HG03520 (cell line): ENCODE measurements at regions not wholly inside any gene's neighbourhood (a gene's known extent, or its start where the extent isn't known, plus 50 kb on each side); places are given as distances from the start of the nearest gene placed in this dataset.

Experiments used
- ATAC-seq: cut with Tn5 transposase; IDR thresholded peaks from one replicate; pipeline ENCODE4 v1.9.1; 2021; ENCODE audit warnings: mild to moderate bottlenecking, moderate library complexity; ENCODE audit not compliant: unreplicated experiment

- no peak for ATAC-seq
Observed at GRCh38 chr2:12105180-12105579, 358.7 kb downstream of the LPIN1 start.

DNA sequence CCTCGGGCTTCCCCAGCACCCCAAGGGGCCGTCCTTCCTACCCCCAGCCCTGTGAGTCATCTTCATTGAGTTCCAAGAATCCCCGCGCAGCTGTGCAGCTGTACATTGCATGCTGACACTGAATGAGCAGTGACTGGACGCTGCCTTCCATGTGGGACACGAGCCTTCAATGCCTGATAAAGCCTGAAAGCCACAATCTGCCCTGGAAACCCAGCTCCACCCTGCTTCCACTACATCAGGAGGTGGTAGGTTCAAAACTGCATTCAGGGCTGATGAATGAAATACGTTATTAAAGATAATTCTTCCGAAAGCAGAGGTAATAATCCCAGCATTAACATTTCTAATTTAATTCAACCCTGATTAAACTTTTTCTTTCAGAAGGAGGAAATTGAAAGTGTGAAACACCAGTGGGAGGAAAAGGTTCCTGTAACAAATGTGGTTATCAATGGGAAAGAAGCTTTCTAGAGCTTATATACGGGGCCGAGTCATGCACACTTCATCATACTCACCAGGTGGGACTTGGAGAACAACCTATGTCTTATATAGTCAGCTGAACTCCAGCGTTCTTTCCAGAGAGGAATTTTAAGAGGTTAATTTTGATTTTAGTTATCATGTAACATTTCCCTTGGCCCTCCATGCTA lies 360.1 kb downstream of the LPIN1 start:
- ATAC-seq, result no peak

DNA sequence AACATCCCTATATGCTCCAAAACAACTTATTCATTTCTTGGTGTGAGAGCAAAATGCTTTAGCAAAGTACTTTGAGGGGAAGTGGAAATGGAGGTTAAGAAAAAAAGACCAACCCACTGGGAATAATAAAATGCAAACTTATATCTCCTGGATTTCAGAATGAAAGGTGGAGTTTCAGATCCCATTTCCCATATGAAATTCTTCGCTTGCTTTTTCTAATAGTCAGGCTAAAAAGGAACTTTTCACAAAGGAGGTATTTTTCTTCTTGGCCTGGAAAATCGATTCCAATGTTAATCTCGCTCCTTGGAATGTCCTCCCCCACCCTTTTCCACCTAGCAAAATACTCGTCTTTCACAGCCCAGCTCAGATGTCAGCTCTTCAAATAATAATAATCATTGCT lies 360.9 kb downstream of the LPIN1 start:
- ATAC-seq, result no peak

- no peak for ATAC-seq
Observed at GRCh38 chr2:12107939-12108338, 361.5 kb downstream of the LPIN1 start.

DNA sequence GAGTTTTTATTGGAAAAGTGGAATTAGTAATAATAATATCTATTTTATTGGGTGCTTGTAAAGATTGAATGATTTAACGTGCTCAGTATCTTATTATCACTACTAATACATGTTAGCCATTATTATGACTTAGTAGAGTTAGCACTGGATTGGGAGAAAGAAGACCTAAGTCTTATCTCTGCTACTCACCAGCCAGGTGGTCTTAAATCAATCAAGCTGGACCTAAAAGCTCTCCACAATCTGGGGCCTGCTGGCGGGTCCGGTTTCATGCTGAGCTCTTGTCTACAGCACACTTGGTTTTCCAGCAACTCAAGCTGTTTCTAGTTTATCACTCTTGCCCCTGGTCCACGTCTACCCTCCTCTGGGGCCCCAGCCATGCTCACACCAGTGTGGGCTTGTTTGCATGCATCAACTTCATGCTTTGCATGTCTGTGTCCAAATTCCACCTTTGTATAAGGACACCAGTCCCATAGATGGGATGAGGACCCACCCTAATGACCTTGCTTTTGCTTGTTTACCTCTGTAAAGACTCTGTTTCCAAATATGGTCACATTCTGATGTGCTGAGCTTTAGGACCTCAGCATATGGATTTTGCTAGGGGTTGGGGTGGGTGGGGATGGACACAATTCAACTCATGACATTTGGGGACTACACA lies 363.1 kb downstream of the LPIN1 start:
- ATAC-seq, result no peak

GRCh38 chr2:12110074-12110473 lies 363.6 kb downstream of the LPIN1 start:
- no peak for ATAC-seq

- no peak for ATAC-seq
Observed at GRCh38 chr2:12110481-12110880, 364.0 kb downstream of the LPIN1 start.

GRCh38 chr2:12113412-12113811 lies 367.0 kb downstream of the LPIN1 start:
- ATAC-seq, result no peak

- ATAC-seq, result no peak
Observed at GRCh38 chr2:12114816-12115215, 368.4 kb downstream of the LPIN1 start.

DNA sequence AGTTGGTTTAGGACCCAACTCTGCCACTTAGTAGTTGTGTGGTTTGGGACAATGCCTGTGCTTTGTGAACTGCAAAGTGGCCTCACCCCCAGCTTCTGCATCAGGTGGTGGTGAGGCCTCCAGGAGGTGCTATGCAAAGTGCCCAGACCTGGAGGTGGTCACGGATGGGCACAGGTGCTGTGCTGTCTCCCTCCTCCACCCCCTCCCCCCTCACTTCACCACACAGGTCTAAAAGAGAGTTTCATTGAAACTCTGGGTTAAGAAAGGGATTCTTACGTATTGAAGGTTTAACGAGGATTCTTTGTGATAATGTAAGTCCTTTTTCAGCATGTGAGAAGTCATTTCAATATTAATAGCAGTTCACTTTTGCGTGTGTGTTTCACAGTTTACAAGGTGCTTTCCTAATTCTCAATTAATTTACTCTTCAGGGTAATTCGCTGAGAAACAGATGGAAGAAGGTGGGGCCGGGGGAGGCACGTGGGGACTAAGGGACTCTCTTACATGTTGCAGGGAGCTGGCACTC lies 369.9 kb downstream of the LPIN1 start:
- ATAC-seq, result peak; percentile 63

DNA sequence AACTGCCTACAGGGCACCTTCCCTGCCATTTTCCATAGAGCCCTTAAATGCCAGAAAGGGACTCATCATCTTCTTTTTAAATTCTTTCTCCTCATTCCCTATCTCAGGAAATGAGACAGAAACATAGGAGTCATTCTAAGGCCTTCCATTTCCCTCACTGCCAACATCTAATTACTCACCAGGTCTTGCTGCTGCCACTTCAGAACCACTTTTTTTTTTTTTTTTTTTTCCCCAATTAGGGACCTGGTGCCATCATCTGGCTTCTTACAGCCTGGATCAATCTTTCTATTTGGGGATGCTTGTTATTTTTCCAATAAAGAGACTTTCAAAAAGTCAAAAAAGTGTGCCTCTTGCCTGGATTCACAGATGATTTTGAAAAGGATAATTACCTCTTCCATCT lies 373.4 kb downstream of the LPIN1 start:
- no peak for ATAC-seq

GRCh38 chr2:12120281-12121150 lies 374.1 kb downstream of the LPIN1 start:
- ATAC-seq, result no peak

DNA sequence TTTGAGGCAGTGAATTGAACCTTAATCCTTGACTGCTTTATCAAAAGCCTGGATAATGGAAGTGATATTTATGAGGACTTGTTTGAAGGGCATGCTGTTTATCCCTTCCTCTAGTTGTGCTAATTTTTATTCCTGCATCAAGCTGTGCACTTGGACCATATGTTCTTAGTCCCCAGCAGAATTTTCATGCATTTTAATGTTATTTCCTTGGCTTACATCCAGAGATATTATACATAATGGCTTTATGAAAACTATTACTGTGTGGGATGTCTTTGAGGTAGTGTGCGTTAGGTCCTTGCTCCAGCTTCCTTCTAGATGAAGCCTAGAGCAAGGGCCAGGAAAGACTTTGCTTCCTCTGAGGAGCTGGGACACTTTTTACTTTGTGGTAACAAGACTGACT lies 378.4 kb downstream of the LPIN1 start:
- no peak for ATAC-seq

GRCh38 chr2:12126318-12126717 lies 379.9 kb downstream of the LPIN1 start:
- ATAC-seq, result no peak

- ATAC-seq, result no peak
Observed at GRCh38 chr2:12127638-12128037, 381.2 kb downstream of the LPIN1 start.

DNA sequence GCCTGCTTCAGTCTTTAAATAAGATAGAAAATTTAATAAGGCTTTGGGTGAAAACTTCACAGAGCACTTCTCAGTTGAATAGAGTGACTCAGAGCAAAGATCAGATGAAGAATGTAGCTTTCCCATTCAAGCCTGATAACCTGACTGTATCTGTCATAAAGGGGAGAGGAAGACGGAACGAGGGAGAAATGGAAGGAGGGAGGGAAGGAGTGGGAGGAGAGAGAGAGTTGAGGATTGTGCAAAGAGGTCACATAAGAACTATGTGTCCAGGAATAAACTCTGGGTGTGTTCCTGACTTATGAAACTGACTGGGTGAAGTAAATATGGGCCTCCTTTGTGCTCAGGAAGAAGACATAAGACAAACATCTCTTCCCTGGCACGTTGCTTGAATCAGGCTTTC lies 385.5 kb downstream of the LPIN1 start:
- ATAC-seq, result no peak

- no peak for ATAC-seq
Observed at GRCh38 chr2:12141618-12142258, 395.3 kb downstream of the LPIN1 start.

DNA sequence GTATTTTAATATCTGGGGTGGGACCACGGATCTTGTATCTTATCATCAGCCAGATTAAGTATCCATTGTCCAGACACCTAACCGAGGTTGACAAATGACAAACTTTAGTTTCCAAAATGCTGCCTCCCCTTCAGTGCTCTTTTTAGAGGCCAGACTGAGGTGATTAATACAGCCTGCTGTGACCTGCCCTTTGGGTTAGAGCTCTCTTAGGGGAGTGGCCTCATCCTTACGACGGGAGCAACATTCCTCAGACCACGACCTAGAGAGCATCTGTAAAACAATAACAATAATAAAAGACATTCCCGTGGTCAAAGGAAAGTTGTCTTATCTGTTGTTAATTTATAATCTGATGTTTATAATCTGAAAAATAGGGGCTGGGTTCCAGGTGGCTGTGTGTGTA lies 405.3 kb downstream of the LPIN1 start:
- no peak for ATAC-seq

DNA sequence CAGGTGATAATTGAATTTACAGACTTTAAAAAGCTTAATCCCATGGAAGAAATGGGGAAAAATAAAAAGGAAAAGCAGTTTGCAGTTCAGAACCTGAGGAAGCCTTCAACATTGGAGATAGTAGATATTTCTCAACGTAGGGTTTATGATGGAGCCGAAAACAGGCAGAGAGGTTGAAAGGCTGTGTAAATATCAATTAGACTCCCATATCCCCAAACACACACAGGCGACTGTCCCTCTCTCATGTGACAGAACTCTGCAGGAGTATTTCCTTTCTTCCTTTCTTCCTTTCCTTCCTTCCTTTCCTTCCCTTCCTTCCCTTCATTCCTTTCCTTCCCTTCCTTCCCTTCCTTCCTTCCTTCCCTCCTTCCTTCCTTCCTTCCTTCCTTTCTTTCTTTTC lies 406.5 kb downstream of the LPIN1 start:
- no peak for ATAC-seq

GRCh38 chr2:12155303-12156051 lies 409.0 kb downstream of the LPIN1 start:
- ATAC-seq, result no peak

GRCh38 chr2:12156349-12156748 lies 409.9 kb downstream of the LPIN1 start:
- no peak for ATAC-seq
